AG08396 (cell line): ENCODE measurements at regions not wholly inside any gene's neighbourhood (a gene's known extent, or its start where the extent isn't known, plus 50 kb on each side); places are given as distances from the start of the nearest gene placed in this dataset.
A peak's percentile ranks its signal among the peaks of the same experiment; 100 is the strongest.
"Not testable (repeated sequence)": the region's sequence is repeated elsewhere in the genome, so short reads cannot be mapped to it uniquely, and the experiment has no call there.

ENCODE experiments used
- DNase-seq: peaks from one replicate; pipeline ENCODE4 v3.0.0; 2012; ENCODE audit warnings: low spot score, mixed read lengths

- no peak for DNase-seq
These were observed 123.3 kb upstream of the ZCCHC13 start for GRCh38 chrX:74180716-74181115.

- DNase-seq, result no peak
These were observed 124.0 kb upstream of the ZCCHC13 start for GRCh38 chrX:74179990-74180389.

DNA sequence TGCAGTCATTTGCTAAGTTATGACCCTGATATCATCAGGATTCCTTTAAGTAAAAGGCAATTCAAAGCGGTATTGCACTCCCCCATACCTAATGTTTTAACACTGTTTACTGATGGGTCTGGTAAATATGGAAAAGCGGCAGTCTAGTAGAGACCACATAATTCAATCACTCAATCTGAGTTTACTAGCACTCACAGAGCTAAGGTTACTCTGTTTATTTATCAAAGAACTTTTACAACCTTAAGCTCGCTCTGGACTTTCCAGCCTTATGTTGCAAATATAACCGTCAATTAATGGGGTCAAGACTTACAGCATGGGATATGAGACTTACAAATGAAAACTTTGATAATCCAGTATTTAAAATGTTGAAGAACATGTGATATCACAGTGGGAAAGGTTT is 124.5 kb upstream of the ZCCHC13 start:
- no peak for DNase-seq

- no peak for DNase-seq
These were observed 124.9 kb upstream of the ZCCHC13 start for GRCh38 chrX:74179071-74179470.

DNA sequence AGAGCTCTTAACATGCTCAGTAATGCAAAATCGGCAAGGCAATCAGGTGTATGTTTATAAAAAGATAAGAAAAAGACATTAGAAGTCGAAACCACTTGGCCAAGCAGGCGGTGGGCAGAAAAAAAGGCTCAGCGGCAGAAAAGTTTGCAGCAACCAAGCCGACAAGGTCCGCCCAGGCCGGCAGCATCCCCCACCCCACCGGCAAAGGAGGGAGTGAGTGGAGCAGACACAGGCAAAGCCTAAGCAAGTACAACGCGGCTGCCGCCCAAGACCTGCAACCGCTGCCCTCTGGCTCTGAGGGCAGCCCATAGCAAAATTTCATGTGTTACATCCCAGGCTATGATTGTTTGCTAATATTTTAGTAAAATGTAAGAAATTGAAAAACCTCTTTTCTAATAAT is 125.4 kb upstream of the ZCCHC13 start:
- no peak for DNase-seq

DNA sequence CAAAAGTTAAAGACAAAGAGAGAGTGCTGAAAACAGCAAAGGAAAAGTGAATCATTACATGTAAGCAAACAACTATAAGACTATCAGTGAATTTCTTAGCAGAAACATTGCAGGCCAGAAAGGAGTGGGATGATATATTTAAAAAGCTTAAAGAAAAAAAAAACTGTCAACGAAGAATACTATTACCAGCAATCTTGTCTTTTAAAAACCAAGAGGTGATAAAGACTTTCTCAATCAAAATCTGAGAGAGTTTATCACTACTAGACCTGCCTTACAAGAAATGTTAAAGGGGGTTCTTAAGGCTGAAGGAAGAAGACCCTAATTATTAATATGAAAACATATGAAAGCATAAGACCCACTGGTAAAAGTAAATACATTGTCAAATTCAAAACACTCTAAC is 132.5 kb upstream of the ZCCHC13 start:
- no peak for DNase-seq

- no peak for DNase-seq
These were observed 141.8 kb upstream of the ZCCHC13 start for GRCh38 chrX:74162199-74162598.

DNA sequence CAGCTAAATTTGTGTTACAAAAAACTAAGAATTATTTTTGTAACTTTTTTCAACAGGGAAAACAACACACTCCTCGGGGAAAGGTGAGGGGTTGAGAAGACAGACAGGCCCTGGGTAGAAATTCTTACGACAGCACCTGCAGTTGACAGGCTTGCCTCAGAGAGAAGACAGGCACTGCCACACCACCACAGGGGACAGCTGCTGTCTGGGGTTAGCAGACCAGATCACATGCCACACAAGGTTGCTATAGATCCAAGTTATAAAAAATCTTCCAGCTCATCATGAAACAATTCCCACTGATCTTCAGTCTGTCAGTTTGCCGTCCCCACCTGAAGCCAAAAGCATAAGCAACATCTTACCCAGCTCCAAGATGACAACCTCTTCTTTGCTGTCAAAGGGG is 143.2 kb upstream of the ZCCHC13 start:
- DNase-seq, result no peak

DNA sequence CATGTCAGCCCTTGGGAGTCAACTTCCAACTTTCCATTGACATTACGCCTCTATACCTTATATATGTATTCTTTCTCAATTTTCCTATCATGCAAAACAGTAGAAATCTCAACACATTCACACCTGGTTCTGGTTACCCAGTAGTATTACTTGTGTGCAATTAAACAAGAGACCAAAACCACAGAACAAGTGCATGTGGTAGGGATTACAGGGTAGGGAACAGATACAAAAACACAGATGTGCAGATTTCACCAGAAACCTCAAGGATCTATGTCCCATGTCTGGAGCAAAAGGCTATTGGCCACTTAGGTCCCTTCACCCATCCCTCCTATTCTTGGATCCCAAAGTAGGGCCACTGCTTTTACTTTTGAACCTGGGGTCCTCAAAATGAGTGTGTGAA is 143.6 kb upstream of the ZCCHC13 start:
- DNase-seq, result no peak

- no peak for DNase-seq
These were observed 156.5 kb upstream of the ZCCHC13 start for GRCh38 chrX:74147439-74147838.

DNA sequence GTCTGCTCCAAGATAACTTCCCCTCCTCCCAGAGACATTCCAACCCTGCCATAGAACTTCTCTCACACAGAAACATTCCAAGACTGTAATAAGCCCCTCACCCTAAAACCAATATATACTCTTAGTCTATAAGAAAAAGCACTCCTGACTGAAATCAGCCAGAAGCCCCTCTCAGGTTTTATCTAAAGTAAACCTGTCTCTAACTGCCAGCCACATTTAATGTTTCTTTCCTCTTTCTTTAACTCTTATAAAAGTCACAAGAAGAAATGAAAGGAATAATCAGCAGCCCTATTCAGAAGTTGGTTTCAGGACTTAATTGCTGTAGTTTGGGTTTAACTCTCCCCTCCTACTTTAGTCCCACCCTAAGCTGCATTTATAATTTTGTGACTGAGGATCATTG is 165.0 kb upstream of the ZCCHC13 start:
- DNase-seq, result no peak

DNA sequence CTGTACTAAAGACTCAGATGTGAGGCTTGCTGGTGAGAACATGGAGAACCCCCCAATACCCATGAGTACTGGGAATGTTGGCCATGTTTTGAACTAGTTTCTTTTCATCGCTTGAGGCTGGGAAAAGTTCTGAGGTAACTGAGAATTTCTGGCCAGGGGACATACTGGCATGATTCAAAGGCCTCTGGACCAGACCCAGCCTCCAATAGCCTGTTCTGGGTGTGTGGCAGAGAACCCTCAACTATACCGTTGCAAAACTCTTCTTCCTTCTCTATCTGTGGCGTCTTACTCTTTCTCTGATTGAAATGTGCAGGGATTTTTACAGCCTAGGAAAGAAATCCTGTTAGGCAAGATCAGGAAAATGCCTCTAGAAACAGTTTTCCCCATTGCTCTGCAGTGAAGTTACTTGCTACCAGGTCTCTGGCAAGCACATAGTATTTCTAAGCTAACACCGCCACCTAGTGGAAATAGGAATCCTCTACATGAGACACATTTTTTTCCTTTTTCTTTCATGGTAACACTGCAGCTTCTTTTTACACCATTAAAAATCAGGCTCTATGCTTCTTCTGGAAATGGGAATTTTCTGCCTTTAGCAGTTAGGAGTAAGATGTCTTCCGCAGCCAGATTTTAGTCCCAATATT is 170.7 kb upstream of the ZCCHC13 start:
- DNase-seq, result peak; percentile 73

DNA sequence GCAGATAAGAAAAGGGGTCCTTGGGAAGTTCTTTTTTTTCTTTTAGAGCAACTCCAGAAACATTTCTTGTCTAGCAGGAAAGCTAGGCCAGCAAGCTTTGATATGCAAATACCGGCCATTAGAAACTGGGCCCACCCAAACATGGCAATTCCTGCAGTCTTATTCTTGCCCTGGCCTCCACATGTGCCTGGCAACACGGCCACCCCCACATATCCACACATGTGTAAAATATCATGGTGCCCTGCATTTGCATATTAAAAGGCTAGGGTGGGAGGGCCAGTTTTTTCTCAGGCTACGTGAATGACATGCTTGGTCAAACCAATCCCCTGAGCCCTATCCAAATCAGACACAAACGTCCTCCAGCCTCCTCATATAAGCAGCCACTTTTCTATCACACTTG is 171.7 kb upstream of the ZCCHC13 start:
- no peak for DNase-seq

GRCh38 chrX:74119016-74119910 is 184.7 kb upstream of the ZCCHC13 start:
- peak; percentile 48 for DNase-seq

DNA sequence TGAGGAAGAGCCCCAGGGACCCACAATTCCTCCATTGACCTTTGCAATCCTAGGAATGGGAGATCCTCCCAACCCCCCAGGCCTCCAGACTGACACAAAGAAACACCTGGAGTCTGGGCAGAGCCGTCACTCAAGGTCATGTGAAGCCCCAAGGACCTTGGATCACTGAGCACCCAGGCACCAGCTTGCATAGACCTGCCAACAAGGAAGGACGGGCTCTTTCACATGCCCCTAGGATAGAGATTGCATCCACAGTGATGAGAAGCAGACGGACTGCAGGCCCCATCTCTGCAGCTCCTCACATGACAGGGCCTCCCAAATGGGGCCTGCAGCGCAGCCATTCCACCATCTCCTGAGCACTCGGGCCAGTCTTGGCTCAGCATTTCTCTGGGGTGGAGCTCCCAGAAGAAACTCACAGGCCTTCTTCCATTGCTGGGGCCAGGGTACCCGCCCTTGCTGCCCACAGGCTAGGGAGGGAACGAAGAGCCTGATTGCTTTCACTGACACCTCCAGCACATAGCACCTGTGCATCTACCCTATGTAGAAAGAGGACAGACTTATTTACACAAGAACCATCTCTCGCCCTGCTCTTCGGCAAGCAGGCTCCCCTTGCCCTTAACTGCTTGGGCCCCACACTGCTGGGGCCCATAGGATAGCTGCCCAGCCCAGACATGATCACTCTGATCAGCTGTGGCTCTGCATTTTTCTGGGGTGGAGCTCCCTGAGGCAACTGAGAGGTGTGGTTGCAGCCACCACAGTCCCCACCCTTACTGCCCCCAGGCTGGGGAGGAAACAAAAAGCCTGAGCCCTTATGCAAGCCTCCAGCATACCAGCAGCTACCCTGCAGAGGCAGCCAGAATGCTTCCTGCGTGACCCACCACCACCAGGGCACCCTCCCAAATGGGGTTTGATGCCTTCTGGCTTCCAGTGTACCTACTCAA is 185.7 kb upstream of the ZCCHC13 start:
- DNase-seq, result no peak

GRCh38 chrX:74111245-74111644 is 192.7 kb upstream of the ZCCHC13 start:
- DNase-seq, result no peak

GRCh38 chrX:74107666-74108065 is 196.3 kb upstream of the ZCCHC13 start:
- no peak for DNase-seq

DNA sequence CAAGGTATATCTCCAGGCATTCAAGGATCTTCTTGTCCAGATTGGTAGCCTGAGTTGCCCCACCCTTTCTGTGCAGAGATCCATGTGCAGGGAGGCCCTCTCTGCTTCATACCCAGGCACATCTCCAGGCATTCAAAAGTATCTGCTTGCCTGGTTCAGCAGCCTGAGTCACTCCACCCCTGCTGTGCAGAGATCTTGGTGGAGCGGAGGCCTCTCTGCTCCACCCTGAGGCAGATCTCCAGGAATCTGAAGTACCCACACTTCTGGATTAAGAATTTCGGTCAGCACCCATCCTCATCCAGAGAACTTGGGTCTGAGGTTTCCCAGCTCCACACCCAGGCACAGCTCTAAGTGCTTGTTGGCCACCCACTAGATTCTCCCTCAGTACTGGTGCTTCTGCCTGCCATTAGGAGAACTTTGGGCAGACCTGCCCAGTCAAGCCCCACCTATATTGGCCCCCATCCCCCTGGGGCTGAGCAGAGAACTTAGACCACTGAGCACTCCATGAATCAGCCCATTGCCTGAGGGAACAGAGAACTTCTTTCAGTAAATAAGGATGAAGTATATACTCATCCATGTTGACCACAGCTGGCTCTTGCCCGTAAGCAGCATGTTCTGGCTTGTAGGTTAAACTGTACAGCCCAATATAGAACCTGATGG is 199.5 kb upstream of the ZCCHC13 start:
- no peak for DNase-seq

DNA sequence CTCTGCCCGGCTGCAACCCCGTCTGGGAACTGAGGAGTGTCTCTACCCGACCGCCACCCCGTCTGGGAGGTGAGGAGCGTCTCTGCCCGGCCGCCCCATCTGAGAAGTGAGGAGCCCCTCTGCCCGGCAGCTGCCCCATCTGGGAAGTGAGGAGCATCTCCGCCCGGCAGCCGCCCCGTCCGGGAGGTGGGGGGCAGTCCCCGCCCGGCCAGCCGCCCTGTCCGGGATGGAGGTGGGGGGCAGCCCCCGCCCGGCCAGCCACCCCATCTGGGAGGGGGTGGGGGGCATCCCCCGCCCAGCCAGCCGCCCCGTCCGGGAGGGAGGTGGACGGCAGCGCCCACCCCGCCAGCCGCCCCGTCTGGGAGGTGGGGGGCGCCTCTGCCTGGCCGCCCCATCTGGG is 205.6 kb upstream of the ZCCHC13 start:
- not testable (repeated sequence) for DNase-seq

- no peak for DNase-seq
These were observed 213.9 kb upstream of the ZCCHC13 start for GRCh38 chrX:74090049-74090448.

GRCh38 chrX:74085642-74086236 is 218.2 kb upstream of the ZCCHC13 start:
- DNase-seq, result no peak

GRCh38 chrX:74080165-74080564 is 223.8 kb upstream of the ZCCHC13 start:
- no peak for DNase-seq
